CD14-positive monocyte (primary cell): ENCODE measurements at regions not wholly inside any gene's neighbourhood (a gene's known extent, or its start where the extent isn't known, plus 50 kb on each side); places are given as distances from the start of the nearest gene placed in this dataset.

ENCODE experiments used
- DNase-seq, 3 donors: peaks; one replicate each; pipeline ENCODE4 v3.0.0-alpha.2; 2011 to 2022
- H2AFZ ChIP-seq: 2 replicates; pipeline ENCODE4 v1.6.0; 2012; ENCODE audit warnings: mild to moderate bottlenecking, low read depth, low read length, inconsistent platforms; ENCODE audit not compliant: insufficient read depth, poor library complexity, severe bottlenecking
- H3K27ac ChIP-seq, 2 donors: 1 replicate in 1 of 2; 2 replicates in 1 of 2; pipeline ENCODE4 v1.5.1; 2012 to 2013; ENCODE audit warnings: low read length in 2 of 2, control low read depth in 1 of 2, inconsistent platforms in 1 of 2, low read depth in 1 of 2, mild to moderate bottlenecking in 1 of 2
- H3K27me3 ChIP-seq, 2 donors: one replicate each; pipeline versions ENCODE4 v1.6.0 to v1.6.1; 2011 to 2013; ENCODE audit warnings: low read length in 2 of 2; ENCODE audit not compliant: control insufficient read depth in 2 of 2, insufficient read depth in 2 of 2
- H3K36me3 ChIP-seq, 2 donors: replicated peaks in 1 of 2; 1 replicate in 1 of 2; 2 replicates in 1 of 2; pipeline versions ENCODE4 v1.5.1 to v1.6.1; 2012 to 2013; ENCODE audit warnings: low read length in 2 of 2, control low read depth in 1 of 2, inconsistent platforms in 1 of 2, mild to moderate bottlenecking in 1 of 2; ENCODE audit not compliant: insufficient read depth in 2 of 2, control insufficient read depth in 1 of 2
- H3K4me1 ChIP-seq, 2 donors: 1 replicate in 1 of 2; 2 replicates in 1 of 2; pipeline versions ENCODE4 v1.5.1 to v1.6.1; 2012 to 2013; ENCODE audit warnings: low read length in 2 of 2, control low read depth in 1 of 2, inconsistent platforms in 1 of 2, mild to moderate bottlenecking in 1 of 2, moderate library complexity in 1 of 2; ENCODE audit not compliant: insufficient read depth in 2 of 2, control insufficient read depth in 1 of 2
- H3K4me2 ChIP-seq: replicated peaks from 2 replicates; pipeline ENCODE3; 2012; ENCODE audit warnings: low read length, moderate library complexity, mild to moderate bottlenecking; ENCODE audit not compliant: poor library complexity, severe bottlenecking; ENCODE audit errors: extremely low read depth
- H3K4me3 ChIP-seq, 3 experiments: fragments of 200-600 bp in 1 of 3; sonication (generic) in 1 of 3; replicated peaks in 1 of 3; 1 replicate in 2 of 3; 2 replicates in 1 of 3; pipeline ENCODE4 v1.5.1; 2011 to 2013; ENCODE audit warnings: low read length in 3 of 3, mild to moderate bottlenecking in 3 of 3, control low read depth in 2 of 3, low read depth in 2 of 3, inconsistent platforms in 1 of 3, moderate library complexity in 1 of 3
- H3K79me2 ChIP-seq: 2 replicates; pipeline ENCODE4 v1.6.0; 2012; ENCODE audit warnings: mild to moderate bottlenecking, control low read depth, inconsistent platforms, low read length, moderate library complexity; ENCODE audit not compliant: insufficient read depth
- H3K9ac ChIP-seq: 2 replicates; pipeline ENCODE4 v1.6.0; 2017; ENCODE audit warnings: low read length, mild to moderate bottlenecking; ENCODE audit not compliant: insufficient read depth, poor library complexity, severe bottlenecking
- H3K9me3 ChIP-seq, 2 donors: replicated peaks in 1 of 2; 1 replicate in 1 of 2; 2 replicates in 1 of 2; pipeline versions ENCODE4 v1.5.1 to v1.6.1; 2012 to 2013; ENCODE audit warnings: low read length in 2 of 2, control low read depth in 1 of 2; ENCODE audit not compliant: control insufficient read depth in 1 of 2, insufficient read depth in 1 of 2
- H4K20me1 ChIP-seq: 2 replicates; pipeline ENCODE4 v1.6.0; 2012; ENCODE audit warnings: mild to moderate bottlenecking, low read length, control low read depth, moderate library complexity; ENCODE audit not compliant: insufficient read depth
- H3K27ac Mint-ChIP-seq, 7 donors: one replicate each; pipeline ENCODE4 v1.8.0; 2020; ENCODE audit warnings: mild to moderate bottlenecking in 7 of 7, mixed read lengths in 7 of 7, moderate library complexity in 6 of 7, inconsistent platforms in 2 of 7
- H3K27me3 Mint-ChIP-seq, 3 donors: one replicate each; pipeline ENCODE4 v1.8.0; 2021 to 2022; ENCODE audit warnings: low read depth in 3 of 3, mild to moderate bottlenecking in 3 of 3, mixed read lengths in 3 of 3, moderate library complexity in 3 of 3, inconsistent platforms in 1 of 3
- H3K36me3 Mint-ChIP-seq, 2 donors: one replicate each; pipeline ENCODE4 v1.8.0; 2020; ENCODE audit warnings: mixed read lengths in 2 of 2, inconsistent platforms in 1 of 2, mild to moderate bottlenecking in 1 of 2
- H3K4me1 Mint-ChIP-seq: one replicate; pipeline ENCODE4 v1.8.0; 2020; ENCODE audit warnings: mild to moderate bottlenecking, mixed read lengths
- H3K4me3 Mint-ChIP-seq, 2 donors: one replicate each; pipeline ENCODE4 v1.8.0; 2020; ENCODE audit warnings: mild to moderate bottlenecking in 2 of 2, mixed read lengths in 2 of 2, moderate library complexity in 1 of 2
- H3K9me3 Mint-ChIP-seq, 7 donors: one replicate each; pipeline ENCODE4 v1.8.0; 2020 to 2022; ENCODE audit warnings: mixed read lengths in 7 of 7, mild to moderate bottlenecking in 6 of 7, moderate library complexity in 6 of 7, inconsistent platforms in 2 of 7
- CTCF ChIP-seq: fragments of 200-600 bp; IDR thresholded peaks from one replicate; pipeline ENCODE4 v1.8.0; 2022; ENCODE audit warnings: antibody characterized with exemption, mild to moderate bottlenecking
- WGBS: methylation state at CpG from one replicate; pipeline ENCODE4 v1.1.5; 2013; ENCODE audit warnings: missing lambda C conversion rate; ENCODE audit not compliant: insufficient coverage; 5-methylcytosine and 5-hydroxymethylcytosine counted together
- intact Hi-C, 2 donors: fragments of 100-400 bp; cut with micrococcal nuclease; formaldehyde crosslinking; loops; one replicate each; pipeline versions ENCODE4 v1.15.0 to v1.15.1; 2023

- H4K20me1 ChIP-seq, result no peaks in the 10 kb centered on the region
- Mint-ChIP-seq H3K4me3 (no peak overlapping the region), H3K27me3 (no peaks in the 10 kb centered on the region), H3K4me1 (peaks cover 3% of the 10 kb centered on the region), H3K9me3 (no peaks in the 10 kb centered on the region), H3K36me3 (no peaks in the 10 kb centered on the region), H3K27ac (no peak overlapping the region)
- no peak overlapping the region for H2AFZ ChIP-seq
- no peak overlapping the region for H3K27ac ChIP-seq
- no peak overlapping the region for H3K9ac ChIP-seq
- no peaks in the 10 kb centered on the region for H3K36me3 ChIP-seq
- no peaks in the 10 kb centered on the region for H3K4me1 ChIP-seq
- no peaks in the 10 kb centered on the region for H3K27me3 ChIP-seq
- H3K4me2 ChIP-seq, result no peak overlapping the region
- H3K4me3 ChIP-seq, result no peak overlapping the region
- no peaks in the 10 kb centered on the region for H3K79me2 ChIP-seq
- TF ChIP-seq CTCF, result no peak
- intact Hi-C loops, result no loop called here
- H3K9me3 ChIP-seq, result no peaks in the 10 kb centered on the region
- DNase-seq, result no peak
These were observed 56.8 kb upstream of the SPAG16 start for GRCh38 chr2:213227458-213227857.

GRCh38 chr2:213228638-213229037 is 55.6 kb upstream of the SPAG16 start:
- no peak overlapping the region for H3K27ac ChIP-seq
- Mint-ChIP-seq H3K4me1 (peaks cover 9% of the 10 kb centered on the region), H3K4me3 (no peak overlapping the region), H3K9me3 (no peaks in the 10 kb centered on the region), H3K27me3 (no peaks in the 10 kb centered on the region), H3K36me3 (no peaks in the 10 kb centered on the region), H3K27ac (no peak overlapping the region)
- no peaks in the 10 kb centered on the region for H3K9me3 ChIP-seq
- H3K4me1 ChIP-seq, result no peaks in the 10 kb centered on the region
- no peak overlapping the region for H2AFZ ChIP-seq
- no peak overlapping the region for H3K4me3 ChIP-seq
- intact Hi-C loops, result no loop called here
- no peaks in the 10 kb centered on the region for H3K79me2 ChIP-seq
- no peaks in the 10 kb centered on the region for H3K36me3 ChIP-seq
- H3K27me3 ChIP-seq, result no peaks in the 10 kb centered on the region
- H4K20me1 ChIP-seq, result no peaks in the 10 kb centered on the region
- no CpG with 5 or more reads among the region's 1 CpG for WGBS
- no peak for DNase-seq
- no peak for TF ChIP-seq CTCF
- no peak overlapping the region for H3K4me2 ChIP-seq
- H3K9ac ChIP-seq, result no peak overlapping the region
